Activated naive CD4-positive, alpha-beta T cell treated with anti-CD3 and anti-CD28 coated beads, Interleukin-2, amount 10 ng/mL, durations not matched to agents 7 days and 5 days (primary cell): ENCODE measurements at regions not wholly inside any gene's neighbourhood (a gene's known extent, or its start where the extent isn't known, plus 50 kb on each side); places are given as distances from the start of the nearest gene placed in this dataset.

ENCODE experiments used
- CTCF ChIA-PET: fragments of 350-600 bp; sonication (Branson Sonifier 250); formaldehyde crosslinking; loops from one replicate; lab custom pipeline; 2021; ENCODE audit warnings: antibody characterized with exemption; lab: Charles Lee
- DNase-seq: peaks from one replicate; pipeline ENCODE4 v3.0.0-alpha.2; 2020
- H3K27ac Mint-ChIP-seq: one replicate; pipeline ENCODE4 v1.8.0; 2021; ENCODE audit warnings: mild to moderate bottlenecking, moderate library complexity, mixed read lengths
- H3K27me3 Mint-ChIP-seq: one replicate; pipeline ENCODE4 v1.8.0; 2021; ENCODE audit warnings: mild to moderate bottlenecking, mixed read lengths
- H3K36me3 Mint-ChIP-seq: one replicate; pipeline ENCODE4 v1.8.0; 2021; ENCODE audit warnings: mixed read lengths
- H3K4me1 Mint-ChIP-seq: one replicate; pipeline ENCODE4 v1.8.0; 2021; ENCODE audit warnings: mixed read lengths
- H3K4me3 Mint-ChIP-seq: one replicate; pipeline ENCODE4 v1.8.0; 2021; ENCODE audit warnings: mild to moderate bottlenecking, moderate library complexity, mixed read lengths
- H3K9me3 Mint-ChIP-seq: one replicate; pipeline ENCODE4 v1.8.0; 2021; ENCODE audit warnings: mixed read lengths

DNA sequence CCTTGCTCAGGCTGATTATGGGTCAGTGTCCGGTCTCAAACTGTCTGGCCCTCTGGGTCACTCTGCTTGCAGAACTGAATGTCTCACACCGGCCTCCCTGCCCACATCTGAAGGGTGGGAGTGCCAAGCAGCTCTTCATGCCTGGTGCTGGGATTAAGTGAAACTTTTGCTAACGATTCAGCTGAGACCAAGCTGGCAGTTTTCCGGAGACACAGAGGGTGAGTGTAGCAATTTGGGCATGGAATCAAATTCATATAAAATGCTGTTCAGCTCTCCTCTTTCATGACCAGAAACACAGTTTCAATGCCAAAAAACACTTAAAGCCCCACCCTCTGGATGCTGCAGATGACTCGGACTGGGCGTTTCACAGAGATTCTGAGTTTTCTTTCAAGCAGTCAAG is 207.5 kb downstream of the NXNL2 start:
- H3K9me3 Mint-ChIP-seq, result no peaks in the 10 kb centered on the region
- CTCF ChIA-PET, result no interaction called here
- H3K4me3 Mint-ChIP-seq, result no peak overlapping the region
- no peak overlapping the region for H3K27ac Mint-ChIP-seq
- H3K36me3 Mint-ChIP-seq, result no peaks in the 10 kb centered on the region
- no peaks in the 10 kb centered on the region for H3K27me3 Mint-ChIP-seq
- no peak for DNase-seq
- no peaks in the 10 kb centered on the region for H3K4me1 Mint-ChIP-seq

DNA sequence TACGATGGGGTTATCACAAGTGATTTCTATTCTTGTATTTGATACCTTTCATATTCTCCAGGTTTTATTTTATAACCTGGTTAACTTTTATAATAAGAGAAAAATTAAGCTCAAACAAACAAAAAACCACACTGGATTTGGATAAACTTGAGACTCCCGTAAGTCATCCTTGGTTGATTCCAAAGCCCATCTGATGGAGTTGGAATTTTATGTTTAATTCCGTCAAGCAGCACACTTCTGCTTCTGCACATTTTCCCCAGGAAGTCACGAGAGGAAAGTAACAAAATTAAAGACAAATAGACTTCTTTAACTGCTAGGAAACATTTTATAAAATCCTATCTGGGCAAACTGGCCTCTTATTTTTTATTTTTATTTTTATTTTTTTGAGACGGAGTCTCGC is 207.9 kb downstream of the NXNL2 start:
- Mint-ChIP-seq H3K9me3 (no peaks in the 10 kb centered on the region), H3K27ac (no peak overlapping the region), H3K27me3 (no peaks in the 10 kb centered on the region), H3K4me1 (no peaks in the 10 kb centered on the region), H3K36me3 (no peaks in the 10 kb centered on the region), H3K4me3 (no peak overlapping the region)
- CTCF ChIA-PET, result no interaction called here
- no peak for DNase-seq

DNA sequence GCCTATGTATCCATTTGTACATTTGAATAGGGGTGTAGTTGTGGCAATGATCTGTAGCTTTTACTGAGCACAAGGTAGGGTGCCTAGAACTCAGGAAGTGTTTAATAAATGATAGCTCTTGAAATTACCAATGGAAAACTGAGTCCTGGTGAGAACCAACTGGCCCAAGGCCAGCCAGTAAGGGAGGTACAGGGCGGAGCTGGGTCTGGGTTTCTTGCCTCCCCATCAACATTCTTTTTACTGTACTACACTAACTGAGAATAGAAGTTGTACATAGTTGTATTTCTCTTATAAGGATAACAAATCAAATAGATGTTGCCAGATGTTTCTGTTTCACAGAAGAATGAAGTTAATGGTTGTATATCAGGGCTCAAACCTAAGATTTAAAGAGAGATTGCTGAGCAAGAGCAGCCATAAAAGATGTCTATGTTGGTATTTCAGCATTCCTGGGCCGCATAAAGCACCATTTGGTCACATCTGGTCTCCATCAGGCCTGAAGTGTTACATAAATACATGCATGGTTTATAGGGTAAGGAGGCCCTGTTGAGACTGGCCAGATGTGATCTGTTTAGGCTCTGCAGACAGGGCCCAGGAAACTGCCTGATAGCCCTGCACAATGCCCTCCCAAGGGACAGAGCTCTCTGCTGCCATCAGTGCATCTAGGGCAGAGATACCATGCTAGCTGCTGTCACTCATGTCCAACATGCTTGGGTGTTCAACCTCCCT is 210.5 kb downstream of the NXNL2 start:
- CTCF ChIA-PET, result interaction anchor here (0.9 kb wide), 1 partner anchor 9 kb away, joined by 3 read pairs; no protein-coding TSS in a partner anchor
- Mint-ChIP-seq H3K4me3 (no peak overlapping the region), H3K4me1 (no peaks in the 10 kb centered on the region)

DNA sequence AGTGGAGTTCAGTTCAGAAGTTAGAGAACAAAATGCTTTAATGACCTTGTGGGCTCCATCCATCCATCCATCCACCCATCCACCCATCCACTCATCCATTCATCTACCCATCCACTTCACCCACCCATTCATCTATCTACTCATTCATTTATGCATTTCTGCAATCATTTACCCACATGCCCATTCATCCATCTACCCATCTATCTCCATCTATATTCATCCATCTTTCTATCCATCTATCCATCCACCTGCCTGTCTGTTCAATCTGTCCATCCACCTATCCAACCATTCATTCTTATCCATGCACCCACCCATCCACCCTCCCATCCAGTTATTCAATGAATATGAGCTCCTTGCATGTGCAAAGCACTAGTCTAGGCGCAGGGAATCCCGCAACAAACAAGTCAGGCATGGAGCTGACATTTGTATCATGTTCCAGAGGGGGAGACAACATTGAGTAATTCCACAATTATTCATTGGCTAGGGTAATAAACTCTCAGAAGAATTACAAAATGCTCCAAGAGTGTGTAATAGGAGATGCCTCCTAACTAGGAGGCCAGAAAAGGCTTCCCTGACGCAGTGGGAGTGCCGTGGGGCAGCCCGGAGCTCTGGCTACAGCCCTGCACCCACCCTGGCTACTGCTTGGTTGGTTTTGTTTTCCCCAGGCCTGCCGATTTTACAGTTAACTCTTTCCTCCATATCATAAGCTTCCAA is 211.2 kb downstream of the NXNL2 start:
- CTCF ChIA-PET, result no interaction called here
- Mint-ChIP-seq H3K4me1 (no peaks in the 10 kb centered on the region), H3K4me3 (no peak overlapping the region), H3K27ac (no peak overlapping the region), H3K9me3 (no peaks in the 10 kb centered on the region), H3K36me3 (no peaks in the 10 kb centered on the region), H3K27me3 (peaks cover 9% of the 10 kb centered on the region)
- DNase-seq, result no peak

More for the DNA sequence above, 210.5 kb downstream of the NXNL2 start:
- no peak overlapping the region for H3K27ac Mint-ChIP-seq
- no peak for DNase-seq
- H3K9me3 Mint-ChIP-seq, result no peaks in the 10 kb centered on the region
- H3K27me3 Mint-ChIP-seq, result peaks cover 9% of the 10 kb centered on the region
- H3K36me3 Mint-ChIP-seq, result no peaks in the 10 kb centered on the region

DNA sequence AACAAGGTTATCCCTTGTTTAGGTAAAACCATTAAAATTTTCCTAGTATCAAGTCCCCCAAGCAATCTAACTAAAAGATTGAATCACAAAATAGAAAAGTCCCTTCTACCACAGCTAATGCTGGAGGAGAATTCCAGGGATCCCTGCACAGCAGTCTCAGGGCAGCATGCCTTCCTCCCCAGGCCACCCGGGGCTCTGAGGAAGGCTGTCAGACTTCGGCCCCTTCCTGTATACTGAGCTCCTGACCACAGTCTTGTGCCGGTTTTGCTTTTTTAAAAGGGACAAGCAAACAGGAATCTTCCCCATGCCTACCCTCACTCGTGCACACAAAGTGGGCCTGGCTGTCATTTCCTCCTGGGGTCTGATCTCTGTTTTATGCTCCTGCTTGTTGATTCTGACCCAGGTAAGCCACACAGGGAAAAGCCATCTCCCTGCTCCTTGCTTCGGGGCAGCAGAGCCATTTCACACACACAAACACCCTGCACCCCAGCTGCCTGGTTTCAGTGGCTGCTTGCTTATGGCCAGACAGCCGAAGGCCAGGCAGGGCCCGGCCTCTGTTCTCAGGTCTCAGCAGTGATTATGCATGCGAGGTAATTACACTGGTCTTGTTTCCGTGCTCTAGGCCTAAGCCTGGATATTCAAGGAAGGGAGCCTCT is 211.9 kb downstream of the NXNL2 start:
- peaks cover 9% of the 10 kb centered on the region for H3K27me3 Mint-ChIP-seq
- no peak for DNase-seq
- CTCF ChIA-PET, result no interaction called here

DNA sequence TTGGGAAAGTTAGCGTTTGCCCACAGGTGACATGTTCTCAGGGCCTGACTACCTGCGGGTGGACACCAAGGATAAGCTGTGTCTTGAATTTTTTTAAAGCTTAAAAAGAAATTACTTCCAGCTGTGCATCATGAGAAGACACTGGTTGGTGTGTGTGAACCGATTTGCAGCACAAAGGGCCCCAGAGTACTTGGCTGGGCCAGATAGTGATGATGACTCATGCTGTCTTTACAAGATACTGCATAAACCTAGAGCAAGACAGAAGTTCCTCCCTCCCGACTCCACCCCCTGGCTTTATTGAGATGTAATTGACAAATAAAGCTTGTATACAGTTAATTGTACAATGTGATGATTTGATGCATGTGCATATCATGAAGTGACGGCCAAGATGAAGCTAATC is 212.8 kb downstream of the NXNL2 start:
- DNase-seq, result no peak
- no peaks in the 10 kb centered on the region for H3K4me1 Mint-ChIP-seq
- H3K9me3 Mint-ChIP-seq, result no peaks in the 10 kb centered on the region
- no peak overlapping the region for H3K4me3 Mint-ChIP-seq
- CTCF ChIA-PET, result no interaction called here
- no peaks in the 10 kb centered on the region for H3K36me3 Mint-ChIP-seq
- H3K27me3 Mint-ChIP-seq, result peaks cover 9% of the 10 kb centered on the region
- H3K27ac Mint-ChIP-seq, result no peak overlapping the region

More for the DNA sequence above, 211.9 kb downstream of the NXNL2 start:
- Mint-ChIP-seq H3K27ac (no peak overlapping the region), H3K4me3 (no peak overlapping the region), H3K4me1 (no peaks in the 10 kb centered on the region), H3K9me3 (no peaks in the 10 kb centered on the region), H3K36me3 (no peaks in the 10 kb centered on the region)

DNA sequence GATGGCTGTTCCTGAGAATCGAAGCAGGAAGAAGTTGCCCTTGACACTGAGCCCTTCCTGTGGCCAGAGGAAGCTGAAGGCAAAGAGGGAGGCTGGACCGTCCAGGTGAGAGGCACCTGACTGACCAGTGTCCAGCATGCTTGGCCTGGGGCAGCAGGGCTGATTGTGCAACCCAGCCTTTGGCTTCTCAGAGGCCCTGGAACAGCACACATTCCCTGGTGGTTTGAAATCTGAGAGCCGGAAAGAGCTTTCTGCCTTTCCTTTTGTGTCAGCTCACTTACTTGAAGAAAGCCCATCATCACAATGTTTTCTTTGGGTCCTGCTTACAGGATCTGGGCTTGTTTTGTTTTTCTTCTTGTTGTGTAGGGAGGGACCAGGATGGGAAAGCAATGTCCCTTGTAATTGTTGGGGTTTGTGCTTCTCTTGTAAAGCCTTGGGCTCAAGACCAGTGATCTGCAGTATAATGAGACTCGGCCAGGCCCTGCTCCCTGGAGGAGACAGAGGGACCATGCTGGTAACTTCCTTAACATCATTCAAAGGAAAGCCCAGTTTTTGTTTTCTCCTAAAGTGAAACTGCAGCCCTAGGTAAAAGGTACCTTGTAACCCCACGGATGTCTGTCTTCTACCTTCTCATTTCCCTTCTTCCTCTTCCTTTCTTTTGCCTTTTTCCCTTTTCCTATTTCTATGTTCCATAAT is 213.7 kb downstream of the NXNL2 start:
- DNase-seq, result no peak
- H3K4me1 Mint-ChIP-seq, result no peaks in the 10 kb centered on the region
- no peaks in the 10 kb centered on the region for H3K36me3 Mint-ChIP-seq
- peaks cover 13% of the 10 kb centered on the region for H3K27me3 Mint-ChIP-seq
- H3K9me3 Mint-ChIP-seq, result no peaks in the 10 kb centered on the region
- CTCF ChIA-PET, result no interaction called here
- no peak overlapping the region for H3K4me3 Mint-ChIP-seq
- no peak overlapping the region for H3K27ac Mint-ChIP-seq

DNA sequence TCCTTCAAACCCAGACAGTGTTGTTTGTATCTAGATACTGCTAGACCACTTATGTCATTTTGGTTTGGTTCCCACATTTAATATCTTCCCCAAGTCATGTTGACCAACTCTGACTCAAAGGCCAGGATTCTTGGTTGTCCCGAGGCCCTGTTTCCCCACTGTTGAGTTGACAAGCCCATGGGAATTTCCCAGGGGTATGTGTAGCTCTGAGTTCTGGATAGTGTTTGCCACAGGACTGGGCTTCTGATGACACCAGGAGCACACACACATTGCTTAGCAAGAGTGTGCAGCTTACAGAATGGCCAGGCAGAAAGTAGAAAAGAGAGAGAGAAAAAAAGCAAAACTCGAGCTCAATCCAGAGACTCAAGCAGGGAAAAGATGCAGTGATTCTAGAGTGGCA is 214.4 kb downstream of the NXNL2 start:
- Mint-ChIP-seq H3K36me3 (no peaks in the 10 kb centered on the region), H3K27me3 (peaks cover 16% of the 10 kb centered on the region), H3K4me3 (no peak overlapping the region), H3K9me3 (no peaks in the 10 kb centered on the region), H3K27ac (no peak overlapping the region), H3K4me1 (no peaks in the 10 kb centered on the region)
- no peak for DNase-seq
- CTCF ChIA-PET, result no interaction called here

DNA sequence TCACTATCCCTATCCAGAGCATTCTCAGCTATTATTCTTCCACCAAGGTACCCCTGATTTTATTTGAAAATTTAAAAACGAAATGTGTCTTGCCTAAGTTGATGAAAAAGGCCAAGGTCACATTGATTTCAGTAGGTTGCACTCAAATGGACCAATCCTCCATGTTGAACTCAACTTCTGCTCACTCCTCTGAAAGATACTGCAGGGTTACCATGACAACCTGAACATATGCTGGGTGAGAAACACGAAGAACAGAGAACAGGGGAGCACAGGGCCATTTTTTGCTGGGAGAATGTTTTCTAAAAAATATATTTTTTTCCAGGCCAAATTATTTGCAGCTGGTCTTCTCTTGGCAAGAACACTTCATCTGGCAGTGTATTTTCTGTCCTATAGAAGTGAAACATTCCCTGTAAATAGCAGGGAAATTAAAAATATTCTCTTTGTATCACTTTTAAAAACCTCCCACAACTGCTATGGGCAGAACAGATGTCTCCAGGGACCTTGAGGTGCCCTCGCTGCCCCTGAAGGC is 215.9 kb downstream of the NXNL2 start:
- no peaks in the 10 kb centered on the region for H3K9me3 Mint-ChIP-seq
- no peaks in the 10 kb centered on the region for H3K36me3 Mint-ChIP-seq
- H3K4me3 Mint-ChIP-seq, result no peak overlapping the region
- CTCF ChIA-PET, result no interaction called here
- H3K4me1 Mint-ChIP-seq, result no peaks in the 10 kb centered on the region
- peaks cover 16% of the 10 kb centered on the region for H3K27me3 Mint-ChIP-seq
- DNase-seq, result no peak
- H3K27ac Mint-ChIP-seq, result no peak overlapping the region

DNA sequence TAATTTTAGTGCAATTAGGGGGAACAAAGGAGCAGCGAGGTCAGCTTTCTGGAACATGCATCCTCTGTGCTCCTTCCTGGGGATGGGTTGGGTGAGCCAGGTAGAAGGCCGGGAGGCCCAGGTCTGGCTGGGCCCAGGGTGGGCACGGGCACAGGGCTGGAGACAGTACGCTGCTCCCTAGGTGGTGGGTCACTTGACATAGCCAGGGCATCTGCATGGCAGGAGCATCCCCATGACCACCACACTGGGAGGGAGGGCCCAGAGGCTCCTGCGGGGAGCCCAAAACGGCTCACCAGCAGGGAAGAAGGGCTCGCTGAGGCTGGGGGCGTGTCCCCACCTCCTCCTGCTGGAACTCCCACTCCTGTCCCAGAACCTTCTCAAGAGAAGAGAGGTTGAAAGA is 216.8 kb downstream of the NXNL2 start:
- H3K27ac Mint-ChIP-seq, result no peak overlapping the region
- no peaks in the 10 kb centered on the region for H3K9me3 Mint-ChIP-seq
- CTCF ChIA-PET, result no interaction called here
- no peak for DNase-seq
- H3K27me3 Mint-ChIP-seq, result peaks cover 16% of the 10 kb centered on the region
- H3K36me3 Mint-ChIP-seq, result no peaks in the 10 kb centered on the region
- H3K4me3 Mint-ChIP-seq, result no peak overlapping the region
- no peaks in the 10 kb centered on the region for H3K4me1 Mint-ChIP-seq

DNA sequence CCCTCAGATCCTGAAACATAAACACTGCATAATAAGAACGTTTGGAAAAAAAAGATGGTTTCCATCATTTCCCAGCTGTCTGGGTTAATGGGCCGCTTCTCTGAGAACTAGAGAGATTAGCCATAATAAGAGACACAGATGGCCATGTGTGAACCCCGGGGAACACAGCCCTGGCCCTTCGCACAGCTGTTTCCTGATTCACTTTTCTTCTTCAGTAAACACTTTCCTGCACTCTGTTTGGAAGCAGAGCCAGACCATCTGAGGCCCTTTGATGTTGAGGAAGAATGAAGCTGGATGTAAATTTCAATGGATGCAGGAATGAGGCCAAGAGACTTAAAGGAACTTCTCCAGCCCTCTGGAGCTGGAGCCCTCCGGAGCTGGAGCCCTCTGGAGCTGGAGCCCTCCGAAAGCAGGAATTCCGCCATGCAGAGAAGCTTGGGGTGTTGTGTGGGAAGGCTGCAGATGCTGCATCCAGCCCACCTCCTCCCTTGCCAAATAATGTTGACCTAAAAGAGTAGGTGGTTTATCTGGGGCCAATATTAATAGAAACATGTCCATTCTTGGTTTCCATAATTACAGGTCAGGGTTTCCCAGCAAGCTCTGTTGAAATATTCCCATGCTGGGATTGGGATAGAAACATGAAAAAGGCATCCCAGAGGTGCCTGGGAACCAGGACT is 218.9 kb downstream of the NXNL2 start:
- H3K4me3 Mint-ChIP-seq, result no peak overlapping the region
- no peaks in the 10 kb centered on the region for H3K4me1 Mint-ChIP-seq
- no peaks in the 10 kb centered on the region for H3K36me3 Mint-ChIP-seq
- no peak overlapping the region for H3K27ac Mint-ChIP-seq
- H3K9me3 Mint-ChIP-seq, result no peaks in the 10 kb centered on the region
- CTCF ChIA-PET, result no interaction called here
- H3K27me3 Mint-ChIP-seq, result peaks cover 17% of the 10 kb centered on the region
- no peak for DNase-seq

DNA sequence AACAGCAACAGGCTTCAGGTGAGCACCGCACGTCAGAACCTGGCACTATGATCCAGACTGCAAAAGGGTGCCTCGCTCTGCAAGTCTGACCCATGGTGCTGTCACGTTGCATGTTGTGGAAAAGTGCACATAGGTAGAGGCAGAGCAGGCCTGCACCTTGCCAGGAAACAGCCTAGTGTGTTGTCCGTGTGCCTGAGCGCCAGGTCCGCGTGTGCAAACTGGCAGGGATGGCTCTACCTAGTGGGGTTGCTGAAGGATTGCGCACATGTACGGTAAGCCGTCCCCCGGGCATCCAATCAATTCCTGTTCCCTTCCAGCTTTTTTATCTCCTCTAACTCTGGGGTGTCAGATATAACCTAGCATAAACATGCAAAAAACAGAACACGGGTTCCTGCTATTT is 219.5 kb downstream of the NXNL2 start:
- H3K4me3 Mint-ChIP-seq, result no peak overlapping the region
- H3K36me3 Mint-ChIP-seq, result no peaks in the 10 kb centered on the region
- no peaks in the 10 kb centered on the region for H3K9me3 Mint-ChIP-seq
- no peak overlapping the region for H3K27ac Mint-ChIP-seq
- no peak for DNase-seq
- peaks cover 17% of the 10 kb centered on the region for H3K27me3 Mint-ChIP-seq
- no peaks in the 10 kb centered on the region for H3K4me1 Mint-ChIP-seq
- CTCF ChIA-PET, result no interaction called here

DNA sequence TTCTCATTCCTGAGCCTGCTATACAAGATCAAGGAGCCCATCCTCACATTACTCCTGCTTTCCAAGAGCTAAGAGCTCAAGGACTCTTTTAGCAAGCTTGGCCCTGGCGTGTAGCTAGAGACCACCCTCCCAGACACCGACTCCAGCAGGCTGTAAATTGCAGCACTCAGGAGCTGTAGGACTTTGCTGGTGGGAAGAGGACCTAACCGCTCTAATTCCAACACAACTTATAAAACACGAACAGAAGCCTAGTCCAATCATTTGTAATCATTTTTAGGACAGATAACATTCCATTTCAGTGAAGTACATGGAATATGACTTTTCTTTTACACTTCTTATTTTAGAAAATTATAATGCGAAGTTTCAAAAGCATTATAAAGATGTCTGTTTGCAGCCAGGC is 219.9 kb downstream of the NXNL2 start:
- H3K4me1 Mint-ChIP-seq, result no peaks in the 10 kb centered on the region
- no peaks in the 10 kb centered on the region for H3K36me3 Mint-ChIP-seq
- peaks cover 15% of the 10 kb centered on the region for H3K27me3 Mint-ChIP-seq
- DNase-seq, result no peak
- CTCF ChIA-PET, result no interaction called here
- H3K4me3 Mint-ChIP-seq, result no peak overlapping the region
- no peaks in the 10 kb centered on the region for H3K9me3 Mint-ChIP-seq
- no peak overlapping the region for H3K27ac Mint-ChIP-seq
